Spleen (tissue), 11 donors: ENCODE measurements at regions not wholly inside any gene's neighbourhood (a gene's known extent, or its start where the extent isn't known, plus 50 kb on each side); places are given as distances from the start of the nearest gene placed in this dataset.
"Not testable (repeated sequence)": the region's sequence is repeated elsewhere in the genome, so short reads cannot be mapped to it uniquely, and the experiment has no call there.

Source experiments
- DNase-seq: peaks from one replicate; pipeline ENCODE4 v3.0.0-alpha.2; 2020
- H3K27ac ChIP-seq, 8 donors: fragments of 200-600 bp; sonication (generic) in 7 of 8; 1 replicate in 4 of 8; 2 replicates in 4 of 8; pipeline versions ENCODE4 v1.5.0 to v1.8.0; 2016 to 2021; ENCODE audit warnings: inconsistent platforms in 4 of 8, mild to moderate bottlenecking in 4 of 8, moderate library complexity in 1 of 8
- H3K27me3 ChIP-seq, 7 donors: fragments of 200-600 bp; sonication (generic) in 6 of 7; replicated peaks in 1 of 7; 1 replicate in 4 of 7; 2 replicates in 3 of 7; pipeline versions ENCODE4 v1.5.0 to v1.8.0; 2016 to 2021; ENCODE audit warnings: inconsistent platforms in 3 of 7, mild to moderate bottlenecking in 1 of 7
- H3K36me3 ChIP-seq, 6 donors: fragments of 200-600 bp; sonication (generic) in 5 of 6; 1 replicate in 4 of 6; 2 replicates in 2 of 6; pipeline versions ENCODE4 v1.5.0 to v1.8.0; 2016 to 2021; ENCODE audit warnings: inconsistent platforms in 2 of 6
- H3K4me1 ChIP-seq, 6 donors: fragments of 200-600 bp; sonication (generic) in 5 of 6; 1 replicate in 3 of 6; 2 replicates in 3 of 6; pipeline versions ENCODE4 v1.5.0 to v1.8.0; 2016 to 2021; ENCODE audit warnings: inconsistent platforms in 3 of 6
- H3K4me3 ChIP-seq, 8 donors: fragments of 200-600 bp; sonication (generic) in 7 of 8; 1 replicate in 4 of 8; 2 replicates in 4 of 8; pipeline versions ENCODE4 v1.5.0 to v1.8.0; 2016 to 2021; ENCODE audit warnings: inconsistent platforms in 4 of 8, mild to moderate bottlenecking in 4 of 8, moderate library complexity in 2 of 8
- H3K9me3 ChIP-seq, 8 donors: fragments of 200-600 bp; sonication (generic) in 7 of 8; 1 replicate in 4 of 8; 2 replicates in 4 of 8; pipeline versions ENCODE4 v1.5.0 to v1.8.0; 2016 to 2021; ENCODE audit warnings: inconsistent platforms in 4 of 8
- CTCF ChIP-seq, 11 experiments: fragments of 200-600 bp in 7 of 11; fragments of 450-650 bp in 4 of 11; sonication (generic) in 4 of 11; IDR thresholded peaks in 8 of 11; conservative IDR thresholded peaks in 3 of 11; 1 replicate in 7 of 11; 2 replicates in 4 of 11; pipeline versions ENCODE4 v1.4.0 to v1.8.0; 2016 to 2021; ENCODE audit warnings: antibody characterized with exemption in 11 of 11, inconsistent platforms in 4 of 11, mild to moderate bottlenecking in 1 of 11
- POLR2A ChIP-seq, 3 donors: fragments of 450-650 bp; IDR thresholded peaks; one replicate each; pipeline ENCODE4 v1.5.1; 2017; ENCODE audit warnings: antibody characterized with exemption in 3 of 3, mild to moderate bottlenecking in 1 of 3
- POLR2AphosphoS5 ChIP-seq, 3 donors: sonication (generic); formaldehyde crosslinking; IDR thresholded peaks; one replicate each; pipeline ENCODE4 v1.5.1; 2017; ENCODE audit warnings: antibody characterized with exemption in 3 of 3
- WGBS, 5 donors: extraction: QIAGEN DNeasy Blood & Tissue Kit in 3 of 5; methylation state at CpG; one replicate each; pipeline versions ENCODE4 v1.1.5 to v1.1.7; 2013 to 2018; 5-methylcytosine and 5-hydroxymethylcytosine counted together
- intact Hi-C: fragments of 100-400 bp; cut with DNase I; formaldehyde crosslinking; loops from one replicate; pipeline ENCODE4 v1.15.0; 2023; ENCODE audit warnings: low total_unique reads
- donor health status: healthy with polysubstance abuse.
- donor health status: DM: no; HTN: no; CAD: no; lungs with moderate emphysema.
- donor health status: DM: no; HTN: no; CAD: no.
- donor health status: Bipolar disorder and iron deficiency.
- donor health status: healthy.
- donor health status: DM: no; HTN: no; CAD: no.
- donor health status: DM: yes; HTN: yes; CAD: no.

- 74 to 87% (median 81%) methylated on average over 2 of the region's 2 CpGs for WGBS, 5 donors
- TF ChIP-seq CTCF (IDR thresholded peaks at IDR 0.05 in 8 of 11, conservative IDR thresholded peaks at IDR 0.05 in 3 of 11) (no peak), POLR2AphosphoS5 (IDR thresholded peaks at IDR 0.05) (no peak), POLR2A (IDR thresholded peaks at IDR 0.05) (no peak)
- Histone ChIP-seq H3K27ac (no peak overlapping the region), H3K4me1 (peaks cover 0 to 16% (median 4%) of the 10 kb centered on the region in 6 donors), H3K36me3 (no peaks in the 10 kb centered on the region), H3K9me3 (no peaks in the 10 kb centered on the region), H3K27me3 (no peaks in the 10 kb centered on the region), H3K4me3 (no peak overlapping the region)
- intact Hi-C loops = no loop called here
- DNase-seq = no peak
Measured at GRCh38 chr9:22214497-22215031, 205.5 kb upstream of the CDKN2B start.

- H3K36me3 ChIP-seq = no peaks in the 10 kb centered on the region
- H3K27ac ChIP-seq = no peak overlapping the region
- H3K9me3 ChIP-seq = no peaks in the 10 kb centered on the region
- no peaks in the 10 kb centered on the region for H3K27me3 ChIP-seq
- WGBS, 5 donors = 68 to 81% (median 80%) methylated on average over 3 of the region's 3 CpGs
- no peak for DNase-seq
- intact Hi-C loops = no loop called here
- TF ChIP-seq POLR2A (IDR thresholded peaks at IDR 0.05) (no peak), CTCF (IDR thresholded peaks at IDR 0.05 in 8 of 11, conservative IDR thresholded peaks at IDR 0.05 in 3 of 11) (no peak), POLR2AphosphoS5 (IDR thresholded peaks at IDR 0.05) (no peak)
- no peak overlapping the region for H3K4me3 ChIP-seq
- peaks cover 0 to 16% (median 4%) of the 10 kb centered on the region in 6 donors for H3K4me1 ChIP-seq
Measured at GRCh38 chr9:22215521-22215920, 206.4 kb upstream of the CDKN2B start.

- DNase-seq = peak; percentile 50
- H3K27me3 ChIP-seq = no peaks in the 10 kb centered on the region
- intact Hi-C loops = no loop called here
- H3K36me3 ChIP-seq = no peaks in the 10 kb centered on the region
- H3K4me3 ChIP-seq = no peak overlapping the region
- peaks cover 0 to 10% (median 3%) of the 10 kb centered on the region in 6 donors for H3K4me1 ChIP-seq
- H3K9me3 ChIP-seq = no peaks in the 10 kb centered on the region
- 87 to 91% (median 89%) methylated on average over 7 to 8 of the region's 8 CpGs for WGBS, 5 donors
- no peak for TF ChIP-seq CTCF (IDR thresholded peaks at IDR 0.05 in 8 of 11, conservative IDR thresholded peaks at IDR 0.05 in 3 of 11)
- TF ChIP-seq POLR2AphosphoS5 (IDR thresholded peaks at IDR 0.05) = no peak
- no peak for TF ChIP-seq POLR2A (IDR thresholded peaks at IDR 0.05)
- H3K27ac ChIP-seq = no peak overlapping the region
Measured at GRCh38 chr9:22216730-22217172, 207.6 kb upstream of the CDKN2B start.

- Histone ChIP-seq H3K4me1 (peaks cover 0 to 5% (median under 1%) of the 10 kb centered on the region in 6 donors), H3K27me3 (no peaks in the 10 kb centered on the region), H3K36me3 (no peaks in the 10 kb centered on the region), H3K9me3 (no peaks in the 10 kb centered on the region), H3K27ac (no peak overlapping the region), H3K4me3 (no peak overlapping the region)
- TF ChIP-seq CTCF (IDR thresholded peaks at IDR 0.05 in 8 of 11, conservative IDR thresholded peaks at IDR 0.05 in 3 of 11) (no peak), POLR2AphosphoS5 (IDR thresholded peaks at IDR 0.05) (no peak), POLR2A (IDR thresholded peaks at IDR 0.05) (no peak)
- WGBS, 5 donors = 92 to 100% (median 96%) methylated on average over 2 of the region's 2 CpGs
- DNase-seq = no peak
- intact Hi-C loops = no loop called here
Measured at GRCh38 chr9:22217254-22217653, 208.1 kb upstream of the CDKN2B start.

- DNase-seq = peak; percentile 47
- H3K27me3 ChIP-seq, H3K4me1 ChIP-seq, intact Hi-C loops, H3K27ac ChIP-seq, H3K36me3 ChIP-seq, H3K4me3 ChIP-seq: not testable (repeated sequence)
- WGBS, 5 donors = 79 to 95% (median 91%) methylated on average over 6 to 9 of the region's 9 CpGs
- peaks cover 0 to 16% (median 9%) of the 10 kb centered on the region in 8 donors for H3K9me3 ChIP-seq
Measured at GRCh38 chr9:22225856-22226255, 216.8 kb upstream of the CDKN2B start.
